CD14-positive monocyte (primary cell): ENCODE measurements at regions not wholly inside any gene's neighbourhood (a gene's known extent, or its start where the extent isn't known, plus 50 kb on each side); places are given as distances from the start of the nearest gene placed in this dataset.

Source experiments
- DNase-seq, 3 donors: peaks; one replicate each; pipeline ENCODE4 v3.0.0-alpha.2; 2011 to 2022
- H2AFZ ChIP-seq: 2 replicates; pipeline ENCODE4 v1.6.0; 2012; ENCODE audit warnings: mild to moderate bottlenecking, low read depth, low read length, inconsistent platforms; ENCODE audit not compliant: insufficient read depth, poor library complexity, severe bottlenecking
- H3K27ac ChIP-seq, 2 donors: 1 replicate in 1 of 2; 2 replicates in 1 of 2; pipeline ENCODE4 v1.5.1; 2012 to 2013; ENCODE audit warnings: low read length in 2 of 2, control low read depth in 1 of 2, inconsistent platforms in 1 of 2, low read depth in 1 of 2, mild to moderate bottlenecking in 1 of 2
- H3K27me3 ChIP-seq, 2 donors: one replicate each; pipeline versions ENCODE4 v1.6.0 to v1.6.1; 2011 to 2013; ENCODE audit warnings: low read length in 2 of 2; ENCODE audit not compliant: control insufficient read depth in 2 of 2, insufficient read depth in 2 of 2
- H3K36me3 ChIP-seq, 2 donors: replicated peaks in 1 of 2; 1 replicate in 1 of 2; 2 replicates in 1 of 2; pipeline versions ENCODE4 v1.5.1 to v1.6.1; 2012 to 2013; ENCODE audit warnings: low read length in 2 of 2, control low read depth in 1 of 2, inconsistent platforms in 1 of 2, mild to moderate bottlenecking in 1 of 2; ENCODE audit not compliant: insufficient read depth in 2 of 2, control insufficient read depth in 1 of 2
- H3K4me1 ChIP-seq, 2 donors: 1 replicate in 1 of 2; 2 replicates in 1 of 2; pipeline versions ENCODE4 v1.5.1 to v1.6.1; 2012 to 2013; ENCODE audit warnings: low read length in 2 of 2, control low read depth in 1 of 2, inconsistent platforms in 1 of 2, mild to moderate bottlenecking in 1 of 2, moderate library complexity in 1 of 2; ENCODE audit not compliant: insufficient read depth in 2 of 2, control insufficient read depth in 1 of 2
- H3K4me2 ChIP-seq: replicated peaks from 2 replicates; pipeline ENCODE3; 2012; ENCODE audit warnings: low read length, moderate library complexity, mild to moderate bottlenecking; ENCODE audit not compliant: poor library complexity, severe bottlenecking; ENCODE audit errors: extremely low read depth
- H3K4me3 ChIP-seq, 3 experiments: fragments of 200-600 bp in 1 of 3; sonication (generic) in 1 of 3; replicated peaks in 1 of 3; 1 replicate in 2 of 3; 2 replicates in 1 of 3; pipeline ENCODE4 v1.5.1; 2011 to 2013; ENCODE audit warnings: low read length in 3 of 3, mild to moderate bottlenecking in 3 of 3, control low read depth in 2 of 3, low read depth in 2 of 3, inconsistent platforms in 1 of 3, moderate library complexity in 1 of 3
- H3K79me2 ChIP-seq: 2 replicates; pipeline ENCODE4 v1.6.0; 2012; ENCODE audit warnings: mild to moderate bottlenecking, control low read depth, inconsistent platforms, low read length, moderate library complexity; ENCODE audit not compliant: insufficient read depth
- H3K9ac ChIP-seq: 2 replicates; pipeline ENCODE4 v1.6.0; 2017; ENCODE audit warnings: low read length, mild to moderate bottlenecking; ENCODE audit not compliant: insufficient read depth, poor library complexity, severe bottlenecking
- H3K9me3 ChIP-seq, 2 donors: replicated peaks in 1 of 2; 1 replicate in 1 of 2; 2 replicates in 1 of 2; pipeline versions ENCODE4 v1.5.1 to v1.6.1; 2012 to 2013; ENCODE audit warnings: low read length in 2 of 2, control low read depth in 1 of 2; ENCODE audit not compliant: control insufficient read depth in 1 of 2, insufficient read depth in 1 of 2
- H4K20me1 ChIP-seq: 2 replicates; pipeline ENCODE4 v1.6.0; 2012; ENCODE audit warnings: mild to moderate bottlenecking, low read length, control low read depth, moderate library complexity; ENCODE audit not compliant: insufficient read depth
- H3K27ac Mint-ChIP-seq, 7 donors: one replicate each; pipeline ENCODE4 v1.8.0; 2020; ENCODE audit warnings: mild to moderate bottlenecking in 7 of 7, mixed read lengths in 7 of 7, moderate library complexity in 6 of 7, inconsistent platforms in 2 of 7
- H3K27me3 Mint-ChIP-seq, 3 donors: one replicate each; pipeline ENCODE4 v1.8.0; 2021 to 2022; ENCODE audit warnings: low read depth in 3 of 3, mild to moderate bottlenecking in 3 of 3, mixed read lengths in 3 of 3, moderate library complexity in 3 of 3, inconsistent platforms in 1 of 3
- H3K36me3 Mint-ChIP-seq, 2 donors: one replicate each; pipeline ENCODE4 v1.8.0; 2020; ENCODE audit warnings: mixed read lengths in 2 of 2, inconsistent platforms in 1 of 2, mild to moderate bottlenecking in 1 of 2
- H3K4me1 Mint-ChIP-seq: one replicate; pipeline ENCODE4 v1.8.0; 2020; ENCODE audit warnings: mild to moderate bottlenecking, mixed read lengths
- H3K4me3 Mint-ChIP-seq, 2 donors: one replicate each; pipeline ENCODE4 v1.8.0; 2020; ENCODE audit warnings: mild to moderate bottlenecking in 2 of 2, mixed read lengths in 2 of 2, moderate library complexity in 1 of 2
- H3K9me3 Mint-ChIP-seq, 7 donors: one replicate each; pipeline ENCODE4 v1.8.0; 2020 to 2022; ENCODE audit warnings: mixed read lengths in 7 of 7, mild to moderate bottlenecking in 6 of 7, moderate library complexity in 6 of 7, inconsistent platforms in 2 of 7
- WGBS: methylation state at CpG from one replicate; pipeline ENCODE4 v1.1.5; 2013; ENCODE audit warnings: missing lambda C conversion rate; ENCODE audit not compliant: insufficient coverage; 5-methylcytosine and 5-hydroxymethylcytosine counted together
- intact Hi-C, 2 donors: fragments of 100-400 bp; cut with micrococcal nuclease; formaldehyde crosslinking; loops; one replicate each; pipeline versions ENCODE4 v1.15.0 to v1.15.1; 2023
- TF ChIP-seq, protein P1 (sequence below): fragments of 200-600 bp; IDR thresholded peaks from one replicate; pipeline ENCODE4 v1.8.0; 2022; ENCODE audit warnings: antibody characterized with exemption, mild to moderate bottlenecking

GRCh38 chr11:101717619-101718018 lies 133.8 kb upstream of the TRPC6 start:
- no peak overlapping the region for H3K27ac ChIP-seq
- intact Hi-C loops = no loop called here
- no peaks in the 10 kb centered on the region for H4K20me1 ChIP-seq
- H3K9me3 Mint-ChIP-seq = peaks cover 0 to 11% (median 5%) of the 10 kb centered on the region in 7 donors
- H3K79me2 ChIP-seq = no peaks in the 10 kb centered on the region
- WGBS = 100% methylated on average over 1 of the region's 1 CpG
- no peaks in the 10 kb centered on the region for H3K36me3 ChIP-seq
- no peak overlapping the region for H2AFZ ChIP-seq
- H3K27me3 Mint-ChIP-seq = no peaks in the 10 kb centered on the region
- no peak overlapping the region for H3K4me3 Mint-ChIP-seq
- no peak overlapping the region for H3K4me2 ChIP-seq
- no peak for DNase-seq
- TF ChIP-seq, protein P1, sequence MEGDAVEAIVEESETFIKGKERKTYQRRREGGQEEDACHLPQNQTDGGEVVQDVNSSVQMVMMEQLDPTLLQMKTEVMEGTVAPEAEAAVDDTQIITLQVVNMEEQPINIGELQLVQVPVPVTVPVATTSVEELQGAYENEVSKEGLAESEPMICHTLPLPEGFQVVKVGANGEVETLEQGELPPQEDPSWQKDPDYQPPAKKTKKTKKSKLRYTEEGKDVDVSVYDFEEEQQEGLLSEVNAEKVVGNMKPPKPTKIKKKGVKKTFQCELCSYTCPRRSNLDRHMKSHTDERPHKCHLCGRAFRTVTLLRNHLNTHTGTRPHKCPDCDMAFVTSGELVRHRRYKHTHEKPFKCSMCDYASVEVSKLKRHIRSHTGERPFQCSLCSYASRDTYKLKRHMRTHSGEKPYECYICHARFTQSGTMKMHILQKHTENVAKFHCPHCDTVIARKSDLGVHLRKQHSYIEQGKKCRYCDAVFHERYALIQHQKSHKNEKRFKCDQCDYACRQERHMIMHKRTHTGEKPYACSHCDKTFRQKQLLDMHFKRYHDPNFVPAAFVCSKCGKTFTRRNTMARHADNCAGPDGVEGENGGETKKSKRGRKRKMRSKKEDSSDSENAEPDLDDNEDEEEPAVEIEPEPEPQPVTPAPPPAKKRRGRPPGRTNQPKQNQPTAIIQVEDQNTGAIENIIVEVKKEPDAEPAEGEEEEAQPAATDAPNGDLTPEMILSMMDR = no peak
- H3K27ac Mint-ChIP-seq = no peak overlapping the region
- H3K4me3 ChIP-seq = no peak overlapping the region
- no peaks in the 10 kb centered on the region for H3K36me3 Mint-ChIP-seq
- H3K9ac ChIP-seq = no peak overlapping the region
- H3K9me3 ChIP-seq = peaks cover 0 to 5% of the 10 kb centered on the region in 2 donors
- no peaks in the 10 kb centered on the region for H3K4me1 ChIP-seq
- no peaks in the 10 kb centered on the region for H3K27me3 ChIP-seq
- H3K4me1 Mint-ChIP-seq = no peaks in the 10 kb centered on the region

DNA sequence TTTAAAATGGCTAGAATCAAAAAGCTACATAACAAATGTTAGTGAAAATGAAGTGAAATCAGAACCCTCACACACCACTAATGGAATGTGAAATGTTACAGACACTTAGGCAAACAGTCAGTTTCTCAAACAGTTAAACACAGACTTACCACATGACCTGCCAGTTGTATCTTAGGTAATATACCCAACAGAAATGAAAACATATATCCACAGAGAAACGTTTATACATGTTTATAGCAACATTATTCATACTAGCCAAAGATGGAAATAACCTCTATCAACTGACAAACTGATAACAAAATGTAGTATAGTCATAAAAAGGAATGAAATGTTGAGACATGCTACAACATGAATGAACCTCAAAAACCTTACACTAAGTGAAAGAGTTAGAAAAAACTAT lies 131.5 kb upstream of the TRPC6 start:
- Histone ChIP-seq H4K20me1 (no peaks in the 10 kb centered on the region), H3K27me3 (no peaks in the 10 kb centered on the region), H3K9ac (no peak overlapping the region), H3K4me1 (no peaks in the 10 kb centered on the region), H2AFZ (no peak overlapping the region), H3K79me2 (no peaks in the 10 kb centered on the region), H3K4me3 (no peak overlapping the region), H3K27ac (no peak overlapping the region), H3K9me3 (peaks cover 0 to 5% of the 10 kb centered on the region in 2 donors), H3K36me3 (no peaks in the 10 kb centered on the region), H3K4me2 (no peak overlapping the region)
- TF ChIP-seq, protein P1 = no peak
- DNase-seq = no peak
- no peak overlapping the region for H3K4me3 Mint-ChIP-seq
- intact Hi-C loops = no loop called here
- H3K36me3 Mint-ChIP-seq = no peaks in the 10 kb centered on the region
- H3K27me3 Mint-ChIP-seq = no peaks in the 10 kb centered on the region
- peaks cover 0 to 11% (median 6%) of the 10 kb centered on the region in 7 donors for H3K9me3 Mint-ChIP-seq
- H3K27ac Mint-ChIP-seq = no peak overlapping the region
- WGBS = no CpG with 5 or more reads among the region's 1 CpG
- H3K4me1 Mint-ChIP-seq = no peaks in the 10 kb centered on the region
